ENCODE measurements at regions not wholly inside any gene's neighbourhood (a gene's known extent, or its start where the extent isn't known, plus 50 kb on each side); places are given as distances from the start of the nearest gene placed in this dataset.

DNA sequence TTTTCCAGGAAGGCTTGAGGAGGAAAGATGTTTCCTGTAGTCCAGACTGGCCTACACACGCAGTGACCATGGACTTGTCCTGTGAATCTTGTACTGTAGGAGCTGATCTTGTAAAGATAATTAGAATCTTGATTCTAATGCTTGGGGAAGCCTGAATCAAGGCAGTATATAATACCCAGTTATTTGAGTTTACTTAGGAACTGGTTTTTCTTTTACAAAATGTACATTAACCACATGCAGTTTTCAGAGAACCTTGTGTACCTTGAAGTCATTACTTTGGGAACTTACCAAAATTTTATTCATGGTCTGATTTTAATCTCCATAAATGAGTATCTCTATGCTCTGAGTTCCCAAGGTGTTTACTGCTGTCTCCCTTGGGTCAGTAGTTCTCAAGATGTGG lies 439.9 kb upstream of the AZI2 start:
- CTCF ChIA-PET: no interaction called here
- H3K4me1 Mint-ChIP-seq (ENCODE audit: low read depth, unreplicated experiment): no peaks in the 10 kb centered on the region
- H3K9me3 Mint-ChIP-seq (ENCODE audit: low read depth, unreplicated experiment): no peaks in the 10 kb centered on the region
- H3K27ac Mint-ChIP-seq (ENCODE audit: unreplicated experiment): no peak overlapping the region
- no TSS peak for BruUV-seq (replicated peaks)
- no peak overlapping the region for H3K4me3 Mint-ChIP-seq (ENCODE audit: low read depth, unreplicated experiment)
- no peaks in the 10 kb centered on the region for H3K36me3 Mint-ChIP-seq (ENCODE audit: insufficient read depth, unreplicated experiment)
- intact Hi-C loops (cut with micrococcal nuclease; ENCODE audit: unreplicated experiment): no loop called here
- TF ChIP-seq, protein P1, sequence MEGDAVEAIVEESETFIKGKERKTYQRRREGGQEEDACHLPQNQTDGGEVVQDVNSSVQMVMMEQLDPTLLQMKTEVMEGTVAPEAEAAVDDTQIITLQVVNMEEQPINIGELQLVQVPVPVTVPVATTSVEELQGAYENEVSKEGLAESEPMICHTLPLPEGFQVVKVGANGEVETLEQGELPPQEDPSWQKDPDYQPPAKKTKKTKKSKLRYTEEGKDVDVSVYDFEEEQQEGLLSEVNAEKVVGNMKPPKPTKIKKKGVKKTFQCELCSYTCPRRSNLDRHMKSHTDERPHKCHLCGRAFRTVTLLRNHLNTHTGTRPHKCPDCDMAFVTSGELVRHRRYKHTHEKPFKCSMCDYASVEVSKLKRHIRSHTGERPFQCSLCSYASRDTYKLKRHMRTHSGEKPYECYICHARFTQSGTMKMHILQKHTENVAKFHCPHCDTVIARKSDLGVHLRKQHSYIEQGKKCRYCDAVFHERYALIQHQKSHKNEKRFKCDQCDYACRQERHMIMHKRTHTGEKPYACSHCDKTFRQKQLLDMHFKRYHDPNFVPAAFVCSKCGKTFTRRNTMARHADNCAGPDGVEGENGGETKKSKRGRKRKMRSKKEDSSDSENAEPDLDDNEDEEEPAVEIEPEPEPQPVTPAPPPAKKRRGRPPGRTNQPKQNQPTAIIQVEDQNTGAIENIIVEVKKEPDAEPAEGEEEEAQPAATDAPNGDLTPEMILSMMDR (IDR thresholded peaks at IDR 0.05; ENCODE audit: unreplicated experiment): no peak
- H3K27me3 Mint-ChIP-seq (ENCODE audit: unreplicated experiment): no peaks in the 10 kb centered on the region
- DNase-seq: no peak

DNA sequence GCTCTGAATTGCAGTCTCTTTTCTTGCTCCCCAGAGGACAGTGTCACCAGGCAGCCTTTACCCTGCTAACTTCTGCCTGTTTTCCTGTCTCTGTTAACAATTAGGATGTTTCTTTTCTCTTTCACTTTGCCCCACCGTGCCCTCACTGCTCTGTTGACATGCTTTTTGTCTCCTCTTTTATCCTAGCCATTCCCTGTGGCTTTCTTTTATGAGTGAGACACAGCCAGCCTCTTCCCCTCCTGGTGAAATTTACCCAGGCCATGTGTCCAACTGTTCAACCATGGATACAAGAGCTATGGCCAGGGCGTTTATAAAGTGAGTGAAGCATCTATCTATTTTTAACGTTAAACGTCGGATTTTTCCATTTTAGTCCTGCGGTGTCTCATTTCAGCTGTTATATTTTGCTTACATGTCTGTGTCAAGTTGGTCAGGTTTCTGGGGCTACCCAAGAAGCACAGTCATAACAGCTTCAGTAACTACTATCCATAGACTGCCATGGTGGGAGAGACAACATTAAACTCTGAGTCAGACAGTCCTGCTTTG lies 443.2 kb upstream of the AZI2 start:
- TF ChIP-seq, protein P1 (IDR thresholded peaks at IDR 0.05; ENCODE audit: unreplicated experiment): no peak

DNA sequence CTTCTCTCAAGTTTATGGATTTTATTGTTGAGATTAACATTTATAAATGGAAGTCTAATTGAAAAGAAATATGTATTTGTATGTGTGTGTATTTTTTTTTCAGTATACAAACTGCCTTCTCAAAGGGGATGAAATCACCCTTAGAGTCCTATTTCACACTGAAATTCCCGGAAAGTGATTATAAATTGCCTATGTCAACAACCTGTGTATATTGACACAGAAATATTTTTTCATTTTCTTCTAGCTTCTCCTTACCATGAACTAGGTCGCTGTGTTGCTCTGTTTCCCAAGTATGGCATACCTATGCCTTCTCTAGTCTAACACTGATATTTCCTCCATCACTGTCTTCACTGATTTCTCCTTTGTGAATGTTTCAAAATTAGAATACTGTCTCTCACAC lies 444.0 kb upstream of the AZI2 start:
- CTCF ChIA-PET: no interaction called here

More for the DNA sequence above, 443.2 kb upstream of the AZI2 start:
- Mint-ChIP-seq H3K27ac (ENCODE audit: unreplicated experiment) (no peak overlapping the region), H3K36me3 (ENCODE audit: insufficient read depth, unreplicated experiment) (no peaks in the 10 kb centered on the region), H3K9me3 (ENCODE audit: low read depth, unreplicated experiment) (no peaks in the 10 kb centered on the region), H3K4me3 (ENCODE audit: low read depth, unreplicated experiment) (no peak overlapping the region), H3K27me3 (ENCODE audit: unreplicated experiment) (no peaks in the 10 kb centered on the region), H3K4me1 (ENCODE audit: low read depth, unreplicated experiment) (no peaks in the 10 kb centered on the region)
- no TSS peak for BruUV-seq (replicated peaks)
- intact Hi-C loops (cut with micrococcal nuclease; ENCODE audit: unreplicated experiment): loop anchor here (5.0 kb wide), 1 partner anchor 274 kb away; no protein-coding TSS in a partner anchor
- DNase-seq: no peak
- CTCF ChIA-PET: interaction anchor here (1.0 kb wide), 1 partner anchor 19 kb away, joined by 3 read pairs; no protein-coding TSS in a partner anchor

DNA sequence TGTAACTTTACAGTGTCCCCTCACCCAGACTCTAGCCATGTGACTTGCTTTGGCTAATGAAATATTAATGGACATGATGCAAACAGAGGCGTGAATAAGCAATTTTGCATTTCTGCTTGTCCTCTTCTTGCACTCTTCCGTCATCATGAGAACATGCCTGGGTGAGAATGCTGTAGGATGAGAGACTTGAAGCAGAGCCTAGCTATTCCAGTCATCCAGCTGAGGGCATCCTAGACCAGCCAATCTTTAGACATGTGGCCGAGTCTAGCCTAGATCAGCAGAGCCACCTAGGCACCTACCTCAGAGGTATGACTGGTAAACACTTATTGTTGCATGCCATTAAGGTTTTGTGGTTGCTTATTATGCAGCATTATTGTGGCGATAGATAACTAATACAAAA lies 450.5 kb upstream of the AZI2 start:
- intact Hi-C loops (cut with micrococcal nuclease; ENCODE audit: unreplicated experiment): no loop called here
- CTCF ChIA-PET: no interaction called here
- no TSS peak for BruUV-seq (replicated peaks)
- no peaks in the 10 kb centered on the region for H3K9me3 Mint-ChIP-seq (ENCODE audit: low read depth, unreplicated experiment)
- H3K27me3 Mint-ChIP-seq (ENCODE audit: unreplicated experiment): no peaks in the 10 kb centered on the region
- no peak overlapping the region for H3K4me3 Mint-ChIP-seq (ENCODE audit: low read depth, unreplicated experiment)
- no peak overlapping the region for H3K27ac Mint-ChIP-seq (ENCODE audit: unreplicated experiment)
- no peaks in the 10 kb centered on the region for H3K36me3 Mint-ChIP-seq (ENCODE audit: insufficient read depth, unreplicated experiment)
- H3K4me1 Mint-ChIP-seq (ENCODE audit: low read depth, unreplicated experiment): no peaks in the 10 kb centered on the region
- no peak for DNase-seq
- TF ChIP-seq, protein P1 (IDR thresholded peaks at IDR 0.05; ENCODE audit: unreplicated experiment): no peak

More for the DNA sequence above, 444.0 kb upstream of the AZI2 start:
- intact Hi-C loops (cut with micrococcal nuclease; ENCODE audit: unreplicated experiment): loop anchor here (5.0 kb wide), 1 partner anchor 275 kb away; no protein-coding TSS in a partner anchor
- no peak for DNase-seq
- TF ChIP-seq, protein P1 (IDR thresholded peaks at IDR 0.05; ENCODE audit: unreplicated experiment): no peak
- Mint-ChIP-seq H3K27ac (ENCODE audit: unreplicated experiment) (no peak overlapping the region), H3K9me3 (ENCODE audit: low read depth, unreplicated experiment) (no peaks in the 10 kb centered on the region), H3K4me1 (ENCODE audit: low read depth, unreplicated experiment) (no peaks in the 10 kb centered on the region), H3K27me3 (ENCODE audit: unreplicated experiment) (no peaks in the 10 kb centered on the region), H3K36me3 (ENCODE audit: insufficient read depth, unreplicated experiment) (no peaks in the 10 kb centered on the region), H3K4me3 (ENCODE audit: low read depth, unreplicated experiment) (no peak overlapping the region)
- BruUV-seq (replicated peaks): no TSS peak

All from Calu3 (cell line).